Upper lobe of left lung (tissue), 6 donors: ENCODE measurements at regions not wholly inside any gene's neighbourhood (a gene's known extent, or its start where the extent isn't known, plus 50 kb on each side); places are given as distances from the start of the nearest gene placed in this dataset.
A peak's percentile ranks its signal among the peaks of the same experiment; 100 is the strongest.
"Not testable (repeated sequence)": the region's sequence is repeated elsewhere in the genome, so short reads cannot be mapped to it uniquely, and the experiment has no call there.

Experiments
- ATAC-seq, 2 donors: fragments of 200-7000 bp; cut with Tn5 transposase; one replicate each; pipeline ENCODE4 v1.9.1; 2022; ENCODE audit warnings: mild to moderate bottlenecking in 2 of 2, moderate library complexity in 2 of 2; ENCODE audit not compliant: low FRiP score in 2 of 2
- DNase-seq, 2 donors: peaks; one replicate each; pipeline ENCODE4 v3.0.0-alpha.2; 2019 to 2020
- H3K27ac ChIP-seq, 4 donors: fragments of 200-600 bp; sonication (generic); one replicate each; pipeline ENCODE4 v1.5.1; 2016 to 2019
- H3K27me3 ChIP-seq, 4 donors: fragments of 200-600 bp; sonication (generic); one replicate each; pipeline ENCODE4 v1.5.1; 2017 to 2019
- H3K36me3 ChIP-seq, 4 donors: fragments of 200-600 bp; sonication (generic); one replicate each; pipeline ENCODE4 v1.5.1; 2016 to 2019
- H3K4me1 ChIP-seq, 4 donors: fragments of 200-600 bp; sonication (generic); one replicate each; pipeline ENCODE4 v1.5.1; 2018 to 2019
- H3K4me3 ChIP-seq, 4 donors: fragments of 200-600 bp; sonication (generic); one replicate each; pipeline ENCODE4 v1.5.1; 2017 to 2019; ENCODE audit warnings: mild to moderate bottlenecking in 2 of 4, moderate library complexity in 1 of 4
- H3K9me3 ChIP-seq, 4 donors: fragments of 200-600 bp; sonication (generic); one replicate each; pipeline ENCODE4 v1.5.1; 2018 to 2019
- EP300 ChIP-seq, 4 donors: sonication (generic); formaldehyde crosslinking; IDR thresholded peaks; one replicate each; pipeline ENCODE4 v1.5.1; 2017; ENCODE audit warnings: antibody characterized with exemption in 4 of 4, control low read depth in 2 of 4
- POLR2A ChIP-seq, 4 donors: fragments of 450-650 bp; IDR thresholded peaks; one replicate each; pipeline ENCODE4 v1.5.1; 2016 to 2017; ENCODE audit warnings: antibody characterized with exemption in 4 of 4, mild to moderate bottlenecking in 2 of 4
- POLR2AphosphoS5 ChIP-seq, 2 donors: sonication (generic); formaldehyde crosslinking; IDR thresholded peaks; one replicate each; pipeline ENCODE4 v1.5.1; 2017; ENCODE audit warnings: antibody characterized with exemption in 2 of 2
- WGBS, 2 donors: methylation state at CpG; one replicate each; pipeline ENCODE4 v1.1.5; 2017 to 2018; 5-methylcytosine and 5-hydroxymethylcytosine counted together
- TF ChIP-seq, protein P1 (sequence below), 6 experiments: fragments of 450-650 bp in 4 of 6; fragments of 200-600 bp in 2 of 6; sonication (generic) in 2 of 6; IDR thresholded peaks; one replicate each; pipeline ENCODE4 v1.5.1; 2016 to 2019; ENCODE audit warnings: antibody characterized with exemption in 6 of 6
- donor health status: DM: no; HTN: no; CAD: no; lungs with moderate emphysema.
- donor health status: DM: no; HTN: yes; CAD: no; lungs with severe emphysema.

DNA sequence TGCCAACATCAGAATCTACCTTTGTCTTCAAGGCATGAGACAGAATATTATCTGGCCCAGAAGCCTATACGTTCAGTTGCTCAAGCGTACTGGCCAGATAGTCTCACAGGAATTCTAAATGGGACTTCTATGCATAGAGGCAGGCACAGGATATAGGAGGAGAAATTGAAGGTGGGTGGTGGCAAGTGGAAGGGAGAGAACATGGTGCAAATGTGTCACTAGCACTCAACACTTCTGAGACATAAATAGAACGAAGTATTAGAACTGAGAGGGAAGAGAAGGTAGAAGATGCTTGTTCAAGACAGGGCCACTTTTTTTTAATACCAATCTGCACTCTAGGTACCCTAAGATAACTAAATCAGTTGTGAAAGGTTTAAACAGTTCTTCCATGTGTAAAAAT is 85.8 kb downstream of the TFPI2 start:
- TF ChIP-seq POLR2AphosphoS5 (IDR thresholded peaks at IDR 0.05) (no peak), EP300 (IDR thresholded peaks at IDR 0.05) (no peak), POLR2A (IDR thresholded peaks at IDR 0.05) (no peak)
- TF ChIP-seq, protein P1, sequence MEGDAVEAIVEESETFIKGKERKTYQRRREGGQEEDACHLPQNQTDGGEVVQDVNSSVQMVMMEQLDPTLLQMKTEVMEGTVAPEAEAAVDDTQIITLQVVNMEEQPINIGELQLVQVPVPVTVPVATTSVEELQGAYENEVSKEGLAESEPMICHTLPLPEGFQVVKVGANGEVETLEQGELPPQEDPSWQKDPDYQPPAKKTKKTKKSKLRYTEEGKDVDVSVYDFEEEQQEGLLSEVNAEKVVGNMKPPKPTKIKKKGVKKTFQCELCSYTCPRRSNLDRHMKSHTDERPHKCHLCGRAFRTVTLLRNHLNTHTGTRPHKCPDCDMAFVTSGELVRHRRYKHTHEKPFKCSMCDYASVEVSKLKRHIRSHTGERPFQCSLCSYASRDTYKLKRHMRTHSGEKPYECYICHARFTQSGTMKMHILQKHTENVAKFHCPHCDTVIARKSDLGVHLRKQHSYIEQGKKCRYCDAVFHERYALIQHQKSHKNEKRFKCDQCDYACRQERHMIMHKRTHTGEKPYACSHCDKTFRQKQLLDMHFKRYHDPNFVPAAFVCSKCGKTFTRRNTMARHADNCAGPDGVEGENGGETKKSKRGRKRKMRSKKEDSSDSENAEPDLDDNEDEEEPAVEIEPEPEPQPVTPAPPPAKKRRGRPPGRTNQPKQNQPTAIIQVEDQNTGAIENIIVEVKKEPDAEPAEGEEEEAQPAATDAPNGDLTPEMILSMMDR (IDR thresholded peaks at IDR 0.05) = no peak
- Histone ChIP-seq H3K4me1 (no peaks in the 10 kb centered on the region), H3K9me3 (no peaks in the 10 kb centered on the region), H3K27me3 (no peaks in the 10 kb centered on the region), H3K4me3 (no peak overlapping the region), H3K36me3 (no peaks in the 10 kb centered on the region), H3K27ac (no peak overlapping the region)
- WGBS, 2 donors = 80 to 81% methylated on average over 3 of the region's 3 CpGs
- ATAC-seq (no peak), DNase-seq (no peak)

DNA sequence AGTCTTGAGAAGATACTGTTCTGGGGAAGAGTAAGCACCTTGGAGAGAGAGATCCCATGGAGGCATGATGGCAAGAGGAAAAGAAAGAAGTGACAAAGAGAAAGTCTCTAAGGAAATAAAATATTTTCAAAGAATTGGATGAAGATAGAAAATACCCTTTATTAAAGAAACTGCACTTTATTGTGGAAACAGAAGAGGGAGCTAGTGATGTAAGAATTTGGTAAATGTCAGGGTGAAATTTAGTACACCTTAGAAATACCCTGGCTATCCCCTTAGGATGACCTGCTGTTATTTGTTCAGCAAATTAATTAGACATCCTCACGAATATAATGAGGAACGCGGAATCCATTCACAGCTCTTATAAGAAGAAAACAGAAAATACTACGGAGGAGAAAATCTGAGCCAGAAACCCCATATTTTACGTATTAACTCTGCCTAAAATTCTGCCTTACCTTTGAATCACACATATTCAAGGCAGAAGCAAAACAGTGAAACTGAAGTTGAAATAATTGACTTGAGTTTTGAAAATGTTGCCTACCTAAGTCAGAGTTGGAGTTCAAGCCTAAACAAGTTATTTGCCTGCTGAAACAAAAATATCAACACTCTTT is 90.7 kb downstream of the TFPI2 start:
- H3K4me1 ChIP-seq = no peaks in the 10 kb centered on the region
- no peaks in the 10 kb centered on the region for H3K9me3 ChIP-seq
- TF ChIP-seq, protein P1 (IDR thresholded peaks at IDR 0.05) = peak in 1 of 6 experiments; percentile 7
- TF ChIP-seq POLR2A (IDR thresholded peaks at IDR 0.05) = no peak
- no peak for TF ChIP-seq EP300 (IDR thresholded peaks at IDR 0.05)
- no peaks in the 10 kb centered on the region for H3K36me3 ChIP-seq
- no peak overlapping the region for H3K27ac ChIP-seq
- DNase-seq (no peak), ATAC-seq (no peak)
- WGBS, 2 donors = 65 to 72% methylated on average over 5 of the region's 5 CpGs
- H3K27me3 ChIP-seq = no peaks in the 10 kb centered on the region
- no peak overlapping the region for H3K4me3 ChIP-seq

DNA sequence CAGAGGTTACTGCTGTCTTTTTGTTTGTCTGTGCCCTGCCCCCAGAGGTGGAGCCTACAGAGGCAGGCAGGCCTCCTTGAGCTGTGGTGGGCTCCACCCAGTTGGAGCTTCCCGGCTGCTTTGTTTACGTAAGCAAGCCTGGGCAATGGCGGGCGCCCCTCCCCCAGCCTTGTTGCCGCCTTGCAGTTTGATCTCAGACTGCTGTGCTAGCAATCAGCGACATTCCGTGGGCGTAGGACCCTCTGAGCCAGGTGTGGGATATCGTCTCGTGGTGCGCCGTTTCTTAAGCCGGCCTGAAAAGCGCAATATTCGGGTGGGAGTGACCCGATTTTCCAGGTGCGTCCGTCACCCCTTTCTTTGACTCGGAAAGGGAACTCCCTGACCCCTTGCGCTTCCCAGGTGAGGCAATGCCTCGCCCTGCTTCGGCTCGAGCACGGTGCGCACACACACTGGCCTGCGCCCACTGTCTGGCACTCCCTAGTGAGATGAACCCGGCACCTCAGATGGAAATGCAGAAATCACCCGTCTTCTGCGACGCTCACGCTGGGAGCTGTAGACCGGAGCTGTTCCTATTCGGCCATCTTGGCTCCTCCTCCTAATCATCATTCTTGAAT is 97.4 kb downstream of the TFPI2 start:
- not testable (repeated sequence) for H3K27ac ChIP-seq, H3K36me3 ChIP-seq, H3K9me3 ChIP-seq, H3K4me3 ChIP-seq, H3K4me1 ChIP-seq, ATAC-seq, H3K27me3 ChIP-seq
- WGBS, 2 donors = 90 to 95% methylated on average over 5 to 26 of the region's 33 CpGs
- peak in 1 of 2 donors; percentile 36 for DNase-seq

DNA sequence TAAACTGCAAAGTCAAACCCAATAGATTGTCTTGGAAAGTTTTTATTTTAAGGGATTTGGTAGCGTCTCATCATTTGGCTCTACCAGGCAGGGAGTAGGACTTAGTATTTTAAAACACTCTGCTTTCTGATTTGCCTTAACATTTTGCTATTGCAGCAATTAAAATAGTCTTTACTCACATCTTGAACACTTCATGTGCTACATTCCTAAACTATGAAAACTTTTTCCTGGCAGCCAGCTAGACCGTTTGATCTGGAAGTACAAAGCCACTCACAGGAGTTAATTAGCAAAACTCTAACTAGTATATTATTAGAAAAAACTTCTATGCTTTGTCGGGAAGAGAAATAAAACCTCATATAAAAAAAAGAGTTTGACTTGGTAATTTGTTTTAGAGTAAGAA is 111.4 kb downstream of the TFPI2 start:
- Histone ChIP-seq H3K4me3 (no peak overlapping the region), H3K27me3 (no peaks in the 10 kb centered on the region)

DNA sequence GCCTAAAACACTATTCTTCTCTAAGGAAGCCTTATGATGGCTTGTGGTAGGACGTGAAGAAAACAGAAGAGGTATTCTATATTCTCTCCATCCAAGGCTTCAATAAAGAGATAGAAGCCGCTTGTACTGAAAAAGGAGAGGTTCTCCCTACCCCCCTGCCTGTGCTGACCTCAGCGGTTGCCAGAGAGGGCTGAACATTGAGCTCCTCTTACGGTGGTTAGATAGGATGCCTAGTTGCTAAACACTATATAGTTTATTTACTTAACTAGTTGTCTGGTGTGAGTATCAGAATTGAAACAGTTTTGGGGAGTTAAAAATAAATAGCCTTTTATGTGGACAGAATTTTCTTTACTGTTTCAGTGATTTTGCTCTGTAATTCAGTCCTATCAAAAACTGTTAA is 112.2 kb downstream of the TFPI2 start:
- no peak for ATAC-seq
- 88 to 91% methylated on average over 4 of the region's 4 CpGs for WGBS, 2 donors

More for the DNA sequence above, 111.4 kb downstream of the TFPI2 start:
- H3K4me1 ChIP-seq = no peaks in the 10 kb centered on the region
- ATAC-seq (peak in 1 of 2 donors; percentile 16), DNase-seq (no peak)
- WGBS, 2 donors = 73 to 76% methylated on average over 3 of the region's 3 CpGs
- H3K9me3 ChIP-seq = no peaks in the 10 kb centered on the region
- H3K27ac ChIP-seq = no peak overlapping the region
- TF ChIP-seq, protein P1 (IDR thresholded peaks at IDR 0.05) = no peak
- TF ChIP-seq POLR2AphosphoS5 (IDR thresholded peaks at IDR 0.05) (no peak), EP300 (IDR thresholded peaks at IDR 0.05) (no peak), POLR2A (IDR thresholded peaks at IDR 0.05) (no peak)
- H3K36me3 ChIP-seq = no peaks in the 10 kb centered on the region

More for the DNA sequence above, 112.2 kb downstream of the TFPI2 start:
- Histone ChIP-seq H3K36me3 (no peaks in the 10 kb centered on the region), H3K9me3 (no peaks in the 10 kb centered on the region), H3K27me3 (no peaks in the 10 kb centered on the region), H3K4me3 (no peak overlapping the region), H3K27ac (no peak overlapping the region), H3K4me1 (no peaks in the 10 kb centered on the region)
- no peak for TF ChIP-seq POLR2AphosphoS5 (IDR thresholded peaks at IDR 0.05)
- TF ChIP-seq, protein P1 (IDR thresholded peaks at IDR 0.05) = no peak
- TF ChIP-seq POLR2A (IDR thresholded peaks at IDR 0.05) = no peak
- no peak for TF ChIP-seq EP300 (IDR thresholded peaks at IDR 0.05)
- no peak for DNase-seq
